OCI-LY3 (cell line): ENCODE measurements at regions not wholly inside any gene's neighbourhood (a gene's known extent, or its start where the extent isn't known, plus 50 kb on each side); places are given as distances from the start of the nearest gene placed in this dataset.
"Not testable (repeated sequence)": the region's sequence is repeated elsewhere in the genome, so short reads cannot be mapped to it uniquely, and the experiment has no call there.

Experiments
- H2AFZ ChIP-seq: fragments of 200-600, 300-600 bp; shearing (Covaris generic); 2 replicates; pipeline ENCODE4 v1.6.0; 2014; ENCODE audit warnings: antibody characterized with exemption, low read depth, low read length
- H3K27ac ChIP-seq: fragments of 200-600, 300-600 bp; sonication (generic); 2 replicates; pipeline ENCODE4 v1.5.1; 2014; ENCODE audit warnings: mild to moderate bottlenecking, low read length, moderate library complexity, mixed read lengths
- H3K27me3 ChIP-seq: fragments of 200-600, 300-600 bp; sonication (generic); 2 replicates; pipeline ENCODE4 v1.6.1; 2014; ENCODE audit warnings: low read depth, low read length, mixed read lengths
- H3K36me3 ChIP-seq: fragments of 200-600, 300-600 bp; sonication (generic); replicated peaks from 2 replicates; pipeline ENCODE3; 2014; ENCODE audit warnings: low read depth, low read length, mixed read lengths
- H3K4me1 ChIP-seq: fragments of 300-600, 200-600 bp; sonication (generic); 2 replicates; pipeline ENCODE4 v1.6.1; 2014; ENCODE audit warnings: low read length, mixed read lengths
- H3K4me2 ChIP-seq: fragments of 200-600, 300-600 bp; sonication (generic); 2 replicates; pipeline ENCODE4 v1.6.1; 2014; ENCODE audit warnings: low read length, mixed read lengths
- H3K4me3 ChIP-seq: fragments of 300-600, 200-600 bp; sonication (generic); 2 replicates; pipeline ENCODE4 v1.5.1; 2014; ENCODE audit warnings: antibody characterized with exemption, mild to moderate bottlenecking, low read length, moderate library complexity
- H3K79me2 ChIP-seq: fragments of 300-600, 200-600 bp; shearing (Covaris generic); 2 replicates; pipeline ENCODE4 v1.6.1; 2014; ENCODE audit warnings: mild to moderate bottlenecking, low read length, mixed read lengths
- H3K9ac ChIP-seq: fragments of 300-600, 200-600 bp; shearing (Covaris generic); 2 replicates; pipeline ENCODE4 v1.6.0; 2014; ENCODE audit warnings: mild to moderate bottlenecking, low read length, moderate library complexity
- H3K9me3 ChIP-seq: fragments of 200-600, 300-600 bp; shearing (Covaris generic); 2 replicates; pipeline ENCODE4 v1.6.1; 2014; ENCODE audit warnings: low read length, mixed read lengths; ENCODE audit not compliant: insufficient read depth
- H4K20me1 ChIP-seq: fragments of 200-600, 300-600 bp; sonication (generic); 2 replicates; pipeline ENCODE4 v1.6.1; 2016; ENCODE audit warnings: low read length, mixed read lengths; ENCODE audit not compliant: insufficient read depth
- EZH2phosphoT487 ChIP-seq: fragments of 200-600 bp; shearing (Covaris generic); IDR thresholded peaks from 2 replicates; pipeline ENCODE4 v1.6.1; 2018; ENCODE audit warnings: antibody characterized with exemption, mixed run types, low read depth
- TF ChIP-seq, protein P1 (sequence below): fragments of 200-600, 300-600 bp; sonication (generic); IDR thresholded peaks from 2 replicates; pipeline ENCODE4 v1.5.1; 2014; ENCODE audit warnings: antibody characterized with exemption, low read length, low read depth

DNA sequence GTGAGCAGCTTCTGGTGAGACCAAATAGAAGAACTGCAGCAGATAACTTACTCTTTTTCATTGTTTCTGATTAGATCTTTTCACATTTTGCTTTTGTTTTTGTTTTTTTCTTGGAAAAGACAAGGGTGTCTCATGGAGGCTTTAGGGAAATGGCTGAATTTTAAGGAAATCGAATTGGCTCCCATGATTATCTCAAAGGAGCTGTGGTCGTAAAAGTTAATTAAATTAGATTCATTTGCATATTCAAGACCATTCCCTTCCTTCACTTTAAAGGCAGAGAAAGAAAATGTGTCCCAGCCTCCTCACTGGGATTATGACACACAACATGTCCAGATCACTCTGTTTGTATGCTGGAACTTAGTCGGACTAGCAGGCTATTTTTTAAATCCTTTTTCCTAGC, 106.4 kb upstream of the MDM1 start:
- Histone ChIP-seq H3K36me3 (no peaks in the 10 kb centered on the region), H4K20me1 (no peaks in the 10 kb centered on the region), H3K79me2 (no peaks in the 10 kb centered on the region), H3K4me3 (no peak overlapping the region), H3K9ac (no peak overlapping the region), H3K4me2 (no peak overlapping the region), H3K9me3 (0 out of 2 replicates have a peak, but pooled peaks cover 5% of the 10 kb centered on the region), H3K4me1 (no peaks in the 10 kb centered on the region), H3K27me3 (no peaks in the 10 kb centered on the region), H3K27ac (no peak overlapping the region), H2AFZ (no peak overlapping the region)
- TF ChIP-seq, protein P1, sequence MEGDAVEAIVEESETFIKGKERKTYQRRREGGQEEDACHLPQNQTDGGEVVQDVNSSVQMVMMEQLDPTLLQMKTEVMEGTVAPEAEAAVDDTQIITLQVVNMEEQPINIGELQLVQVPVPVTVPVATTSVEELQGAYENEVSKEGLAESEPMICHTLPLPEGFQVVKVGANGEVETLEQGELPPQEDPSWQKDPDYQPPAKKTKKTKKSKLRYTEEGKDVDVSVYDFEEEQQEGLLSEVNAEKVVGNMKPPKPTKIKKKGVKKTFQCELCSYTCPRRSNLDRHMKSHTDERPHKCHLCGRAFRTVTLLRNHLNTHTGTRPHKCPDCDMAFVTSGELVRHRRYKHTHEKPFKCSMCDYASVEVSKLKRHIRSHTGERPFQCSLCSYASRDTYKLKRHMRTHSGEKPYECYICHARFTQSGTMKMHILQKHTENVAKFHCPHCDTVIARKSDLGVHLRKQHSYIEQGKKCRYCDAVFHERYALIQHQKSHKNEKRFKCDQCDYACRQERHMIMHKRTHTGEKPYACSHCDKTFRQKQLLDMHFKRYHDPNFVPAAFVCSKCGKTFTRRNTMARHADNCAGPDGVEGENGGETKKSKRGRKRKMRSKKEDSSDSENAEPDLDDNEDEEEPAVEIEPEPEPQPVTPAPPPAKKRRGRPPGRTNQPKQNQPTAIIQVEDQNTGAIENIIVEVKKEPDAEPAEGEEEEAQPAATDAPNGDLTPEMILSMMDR = no peak
- TF ChIP-seq EZH2phosphoT487 = no peak

DNA sequence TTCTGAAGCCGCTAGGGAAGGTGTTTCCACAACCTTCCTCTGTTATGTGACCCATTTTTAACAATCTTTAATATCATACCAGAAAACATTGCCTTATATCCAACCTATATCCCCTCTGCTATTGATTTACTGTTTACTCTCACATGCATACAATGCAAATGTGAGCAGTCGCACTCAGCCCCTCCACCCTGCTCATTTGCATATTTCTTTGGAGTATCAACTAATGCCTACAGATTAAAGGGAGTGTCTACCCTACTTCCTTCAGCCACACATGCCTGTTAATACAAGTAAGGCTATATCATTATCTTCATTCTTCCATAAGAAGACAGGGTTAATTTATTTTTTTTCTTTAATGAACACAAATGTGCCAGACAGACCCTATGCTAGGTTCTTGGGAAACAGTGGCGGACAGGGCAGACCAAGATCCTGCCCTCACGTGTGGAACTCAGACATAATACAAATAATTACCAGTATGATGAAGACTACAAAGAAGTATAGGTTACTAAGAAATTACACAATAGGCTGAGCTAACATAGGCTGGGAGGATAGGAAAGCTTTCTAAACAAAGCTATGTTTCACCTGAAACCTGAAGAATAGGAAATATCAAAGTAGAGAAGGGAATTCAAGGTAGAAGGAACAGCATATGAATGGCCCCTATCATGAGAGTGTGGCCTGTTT, 107.3 kb upstream of the MDM1 start:
- Histone ChIP-seq H3K27ac (no peak overlapping the region), H3K27me3 (no peaks in the 10 kb centered on the region), H2AFZ (no peak overlapping the region), H3K79me2 (no peaks in the 10 kb centered on the region), H4K20me1 (no peaks in the 10 kb centered on the region), H3K4me2 (no peak overlapping the region), H3K4me1 (no peaks in the 10 kb centered on the region), H3K36me3 (no peaks in the 10 kb centered on the region), H3K4me3 (no peak overlapping the region), H3K9ac (no peak overlapping the region), H3K9me3 (0 out of 2 replicates have a peak, but pooled peaks cover 5% of the 10 kb centered on the region)
- no peak for TF ChIP-seq EZH2phosphoT487
- TF ChIP-seq, protein P1 = no peak

DNA sequence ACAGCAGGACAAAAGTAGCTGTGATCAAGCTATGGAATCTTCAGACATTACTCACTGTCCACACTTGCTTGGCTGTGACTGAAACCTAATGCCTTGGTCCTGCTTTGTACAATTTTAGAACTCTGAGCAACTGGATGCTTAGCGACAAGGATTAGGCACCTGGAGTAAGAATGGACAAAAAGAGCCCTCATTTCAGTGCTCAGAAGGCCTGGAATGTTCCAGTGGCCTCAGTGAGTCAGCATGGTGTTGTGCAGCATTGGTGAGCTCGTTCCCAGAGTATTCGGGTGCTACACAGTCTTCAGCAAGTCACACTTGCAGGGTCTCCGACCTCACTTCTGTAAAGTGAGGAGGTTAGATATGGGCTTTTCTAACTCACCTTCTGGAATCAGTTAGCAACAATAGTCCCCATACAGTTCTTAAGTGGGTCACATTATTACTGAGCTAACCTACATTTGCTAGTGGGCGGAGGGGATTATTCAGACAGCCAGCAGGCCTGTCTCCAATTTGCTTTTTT, 108.0 kb upstream of the MDM1 start:
- no peaks in the 10 kb centered on the region for H4K20me1 ChIP-seq
- no peak overlapping the region for H3K27ac ChIP-seq
- 0 out of 2 replicates have a peak, but pooled peaks cover 5% of the 10 kb centered on the region for H3K9me3 ChIP-seq
- no peaks in the 10 kb centered on the region for H3K36me3 ChIP-seq
- no peak overlapping the region for H3K9ac ChIP-seq
- no peaks in the 10 kb centered on the region for H3K4me1 ChIP-seq
- no peaks in the 10 kb centered on the region for H3K79me2 ChIP-seq
- H3K27me3 ChIP-seq = no peaks in the 10 kb centered on the region
- no peak overlapping the region for H3K4me3 ChIP-seq
- no peak overlapping the region for H2AFZ ChIP-seq
- no peak overlapping the region for H3K4me2 ChIP-seq
- TF ChIP-seq, protein P1 = no peak
- TF ChIP-seq EZH2phosphoT487 = no peak

DNA sequence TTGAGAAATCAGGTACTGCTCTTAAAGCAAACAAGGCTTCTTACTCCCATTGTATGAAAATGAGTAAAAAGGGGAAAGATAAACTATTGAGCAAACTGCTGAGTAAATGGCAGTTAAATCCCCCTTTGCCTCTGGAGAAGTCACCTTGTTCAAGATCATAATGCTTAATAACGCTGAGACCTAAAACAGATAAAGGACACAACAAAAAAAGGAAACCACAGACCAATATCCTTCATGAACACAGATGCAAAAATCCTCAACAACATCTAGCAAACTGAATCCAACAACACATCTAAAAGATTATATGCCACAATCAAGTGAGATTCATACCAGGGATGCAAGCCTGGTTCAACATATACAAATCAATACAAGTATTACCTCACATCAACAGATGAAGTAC, 109.0 kb upstream of the MDM1 start:
- Histone ChIP-seq H3K4me2 (no peak overlapping the region), H3K79me2 (no peaks in the 10 kb centered on the region), H3K27me3 (no peaks in the 10 kb centered on the region), H3K4me3 (no peak overlapping the region), H3K4me1 (no peaks in the 10 kb centered on the region), H3K36me3 (no peaks in the 10 kb centered on the region), H3K9ac (no peak overlapping the region), H4K20me1 (no peaks in the 10 kb centered on the region), H3K9me3 (no peaks in the 10 kb centered on the region), H3K27ac (no peak overlapping the region), H2AFZ (no peak overlapping the region)
- TF ChIP-seq, protein P1 = no peak
- TF ChIP-seq EZH2phosphoT487 = no peak

DNA sequence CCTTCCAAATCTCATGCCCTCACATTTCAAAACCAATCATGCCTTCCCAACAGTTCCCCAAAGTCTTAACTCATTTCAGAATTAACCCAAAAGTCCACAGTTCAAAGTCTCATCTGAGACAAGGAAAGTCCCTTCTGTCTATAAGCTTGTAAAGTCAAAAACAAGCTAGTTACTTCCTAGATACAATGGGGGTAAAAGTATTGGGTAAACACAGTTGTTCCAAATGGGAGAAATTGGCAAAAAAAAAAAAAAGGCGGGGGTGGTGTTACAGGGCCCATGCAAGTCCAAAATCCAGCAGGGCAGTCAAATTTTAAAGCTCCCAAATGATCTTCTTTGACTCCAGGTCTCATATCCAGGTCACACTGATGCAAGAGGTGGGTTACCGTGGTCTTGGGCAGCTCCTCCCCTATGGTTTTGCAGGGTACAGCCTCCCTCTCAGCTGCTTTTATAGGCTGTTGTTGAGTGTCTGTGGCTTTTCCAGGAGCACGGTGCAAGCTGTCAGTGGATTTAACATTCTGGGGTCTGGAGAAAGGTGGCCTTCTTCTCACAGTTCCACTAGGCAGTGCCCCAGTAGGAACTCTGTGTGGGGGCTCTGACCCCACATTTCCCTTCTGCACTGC, 110.3 kb upstream of the MDM1 start:
- not testable (repeated sequence) for H3K4me3 ChIP-seq, H3K4me2 ChIP-seq, H4K20me1 ChIP-seq, H3K4me1 ChIP-seq, H3K9me3 ChIP-seq, H3K36me3 ChIP-seq, H3K9ac ChIP-seq, H2AFZ ChIP-seq, H3K27ac ChIP-seq, H3K27me3 ChIP-seq, H3K79me2 ChIP-seq

DNA sequence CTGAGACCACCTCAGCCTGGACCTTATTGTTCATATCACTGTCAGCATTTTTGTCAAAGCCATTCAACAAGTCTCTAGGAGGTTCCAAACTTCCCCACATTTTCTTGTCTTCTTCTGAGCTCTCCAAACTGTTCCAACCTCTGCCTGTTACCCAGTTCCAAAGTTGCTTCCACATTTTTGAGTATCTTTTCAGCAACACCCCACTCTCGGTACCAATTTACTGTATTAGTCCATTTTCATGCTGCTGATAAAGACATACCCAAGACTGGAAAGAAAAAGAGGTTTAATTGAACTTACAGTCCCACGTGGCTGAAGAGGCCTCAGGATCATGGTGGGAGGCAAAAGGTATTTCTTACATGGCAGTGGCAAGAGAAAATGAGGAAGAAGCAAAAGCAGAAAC, 111.5 kb upstream of the MDM1 start:
- not testable (repeated sequence) for H2AFZ ChIP-seq, H4K20me1 ChIP-seq, H3K4me3 ChIP-seq, H3K9me3 ChIP-seq, H3K27me3 ChIP-seq, H3K27ac ChIP-seq, H3K79me2 ChIP-seq, H3K4me2 ChIP-seq, H3K36me3 ChIP-seq, H3K9ac ChIP-seq
- H3K4me1 ChIP-seq = peaks cover 11% of the 10 kb centered on the region; the same call in 1 of the 2 replicates
